ENCODE measurements at regions not wholly inside any gene's neighbourhood (a gene's known extent, or its start where the extent isn't known, plus 50 kb on each side); places are given as distances from the start of the nearest gene placed in this dataset.

- TF ChIP-seq ZNF174 (CRISPR knock-in tag; IDR thresholded peaks at IDR 0.05) (no peak), ZNF707 (CRISPR knock-in tag; conservative IDR thresholded peaks at IDR 0.05) (no peak), ZNF282 (CRISPR knock-in tag; IDR thresholded peaks at IDR 0.05) (no peak)
These were observed 53.6 kb upstream of the OR5D13 start (continued) for GRCh38 chr11:55719608-55720160.

Data from K562 (cell line).